ENCODE measurements at regions not wholly inside any gene's neighbourhood (a gene's known extent, or its start where the extent isn't known, plus 50 kb on each side); places are given as distances from the start of the nearest gene placed in this dataset.

DNA sequence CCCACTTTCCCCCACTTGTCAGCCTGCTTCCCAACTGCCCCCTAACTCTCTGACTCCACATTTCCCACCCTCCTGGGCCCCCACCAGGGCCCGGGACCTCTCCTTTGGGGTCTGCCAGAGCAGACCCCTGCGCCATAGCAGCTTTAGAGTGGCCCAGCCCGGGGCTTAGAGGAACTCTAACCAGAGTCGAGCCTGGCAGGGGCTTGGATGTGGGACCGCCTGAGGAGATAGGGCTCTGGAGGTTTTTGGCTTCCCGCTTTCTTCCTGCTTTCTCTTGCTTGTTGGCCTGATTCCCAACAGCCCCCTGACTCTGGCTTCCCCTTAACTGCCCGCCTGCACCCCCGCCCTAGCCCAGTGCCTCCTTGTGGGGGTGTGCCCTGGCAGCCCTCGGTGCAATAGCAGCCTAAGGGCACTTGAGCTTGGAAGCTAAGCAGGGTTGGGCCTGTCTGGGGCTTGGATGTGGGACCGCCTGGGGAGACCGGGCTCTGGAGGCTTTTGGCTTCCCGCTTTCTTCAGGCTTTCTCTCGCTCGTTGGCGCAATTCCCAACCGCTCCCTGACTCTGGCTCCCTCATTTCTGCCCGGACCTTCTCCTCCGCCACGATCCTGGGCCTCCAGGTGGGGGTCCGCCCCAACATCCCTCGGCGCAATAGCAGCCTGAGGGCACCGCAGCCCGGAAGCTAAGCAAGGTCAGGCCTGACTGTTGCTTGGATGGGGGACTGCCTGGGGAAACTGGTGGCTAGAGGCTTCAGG is 2292.0 kb downstream of the TP53TG3F start:
- no peak for DNase-seq (ENCODE audit: low read depth)
- H3K4me3 ChIP-seq (ENCODE audit: low read depth, low read length), result no peak overlapping the region

GRCh38 chr16:35752012-35752772 is 2292.8 kb downstream of the TP53TG3F start:
- no peak overlapping the region for H3K4me3 ChIP-seq (ENCODE audit: low read depth, low read length)
- DNase-seq (ENCODE audit: low read depth), result no peak
- TF ChIP-seq CTCF (IDR thresholded peaks at IDR 0.05; ENCODE audit: low read depth, low read length) (no peak), MYC (IDR thresholded peaks at IDR 0.05; ENCODE audit: low read depth, low read length) (no peak), POLR2A (IDR thresholded peaks at IDR 0.05; ENCODE audit: extremely low read depth, insufficient read length) (no peak)
- TF ChIP-seq, protein P1, sequence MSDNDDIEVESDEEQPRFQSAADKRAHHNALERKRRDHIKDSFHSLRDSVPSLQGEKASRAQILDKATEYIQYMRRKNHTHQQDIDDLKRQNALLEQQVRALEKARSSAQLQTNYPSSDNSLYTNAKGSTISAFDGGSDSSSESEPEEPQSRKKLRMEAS (IDR thresholded peaks at IDR 0.05; ENCODE audit: low read depth, low read length), result no peak

More for the DNA sequence above, 2292.0 kb downstream of the TP53TG3F start:
- TF ChIP-seq POLR2A (IDR thresholded peaks at IDR 0.05; ENCODE audit: extremely low read depth, insufficient read length), result no peak
- no peak for TF ChIP-seq MYC (IDR thresholded peaks at IDR 0.05; ENCODE audit: low read depth, low read length)
- TF ChIP-seq CTCF (IDR thresholded peaks at IDR 0.05; ENCODE audit: low read depth, low read length), result no peak
- TF ChIP-seq, protein P1 (IDR thresholded peaks at IDR 0.05; ENCODE audit: low read depth, low read length), result no peak

GRCh38 chr16:35752773-35753558 is 2293.6 kb downstream of the TP53TG3F start:
- DNase-seq (ENCODE audit: low read depth), result no peak
- no peak for TF ChIP-seq POLR2A (IDR thresholded peaks at IDR 0.05; ENCODE audit: extremely low read depth, insufficient read length)
- TF ChIP-seq MYC (IDR thresholded peaks at IDR 0.05; ENCODE audit: low read depth, low read length), result no peak
- no peak for TF ChIP-seq CTCF (IDR thresholded peaks at IDR 0.05; ENCODE audit: low read depth, low read length)
- TF ChIP-seq, protein P1 (IDR thresholded peaks at IDR 0.05; ENCODE audit: low read depth, low read length), result no peak
- H3K4me3 ChIP-seq (ENCODE audit: low read depth, low read length), result no peak overlapping the region

DNA sequence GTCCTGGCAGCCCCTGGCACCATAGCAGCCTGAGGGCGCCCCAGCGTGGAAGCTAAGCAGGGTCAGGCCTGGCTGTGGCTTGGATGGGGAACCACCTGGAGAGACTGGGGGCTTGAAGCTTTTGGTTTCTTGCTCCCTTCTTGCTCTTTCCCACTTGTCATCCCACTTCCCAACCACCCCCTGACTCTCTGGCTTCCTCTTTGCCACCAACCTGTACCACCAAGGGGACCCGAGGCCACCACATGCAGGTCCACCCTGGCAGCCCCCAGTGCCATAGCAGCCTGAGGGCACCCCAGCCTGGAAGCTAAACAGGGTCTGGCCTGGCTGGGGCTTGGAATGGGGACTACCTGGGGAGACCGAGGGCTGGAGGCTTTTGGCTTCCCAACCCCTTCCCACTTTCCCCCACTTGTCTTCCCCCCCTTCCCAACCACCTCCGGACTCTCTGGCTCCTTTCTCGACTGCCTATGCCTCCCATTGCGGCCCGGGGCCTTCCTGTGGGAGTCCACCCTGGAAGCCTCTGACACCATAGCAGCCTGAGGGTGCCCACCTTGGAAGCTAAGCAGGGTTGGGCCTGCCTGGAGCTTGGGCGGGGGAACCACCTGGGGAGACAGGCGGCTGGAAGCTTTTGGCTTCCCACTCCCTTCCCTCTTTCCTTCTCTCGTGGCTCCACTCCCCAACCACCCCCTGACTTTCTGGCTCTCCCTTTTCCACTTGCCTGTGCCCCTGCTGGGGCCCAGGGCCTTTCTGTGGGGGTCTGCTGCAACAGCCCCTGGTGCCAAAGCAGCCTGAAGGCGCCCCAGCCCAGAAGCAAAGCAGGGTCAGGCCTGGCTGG is 2294.4 kb downstream of the TP53TG3F start:
- no peak for DNase-seq (ENCODE audit: low read depth)
- TF ChIP-seq POLR2A (IDR thresholded peaks at IDR 0.05; ENCODE audit: extremely low read depth, insufficient read length), result no peak
- TF ChIP-seq CTCF (IDR thresholded peaks at IDR 0.05; ENCODE audit: low read depth, low read length), result no peak
- no peak for TF ChIP-seq MYC (IDR thresholded peaks at IDR 0.05; ENCODE audit: low read depth, low read length)
- TF ChIP-seq, protein P1 (IDR thresholded peaks at IDR 0.05; ENCODE audit: low read depth, low read length), result no peak
- H3K4me3 ChIP-seq (ENCODE audit: low read depth, low read length), result no peak overlapping the region

Data from NB4 (cell line).